GM12891 (cell line): ENCODE measurements at regions not wholly inside any gene's neighbourhood (a gene's known extent, or its start where the extent isn't known, plus 50 kb on each side); places are given as distances from the start of the nearest gene placed in this dataset.

ENCODE experiments used
- PAX5 ChIP-seq: IDR thresholded peaks from 2 replicates; pipeline ENCODE4 v1.6.1; 2011; ENCODE audit warnings: low read length, moderate library complexity, mild to moderate bottlenecking; ENCODE audit not compliant: insufficient read depth, severe bottlenecking
- POLR2A ChIP-seq: IDR thresholded peaks from 2 replicates; pipeline ENCODE4 v1.6.1; 2011; ENCODE audit warnings: low read depth, low read length, control low read depth
- POLR2AphosphoS5 ChIP-seq: IDR thresholded peaks from 2 replicates; pipeline ENCODE4 v1.6.1; 2011; ENCODE audit warnings: low read depth, low read length, control low read depth
- POU2F2 ChIP-seq: IDR thresholded peaks from 2 replicates; pipeline ENCODE4 v1.6.1; 2011; ENCODE audit warnings: low read depth, mild to moderate bottlenecking, control low read depth, low read length, moderate library complexity
- SPI1 ChIP-seq: IDR thresholded peaks from 2 replicates; pipeline ENCODE4 v1.6.1; 2011; ENCODE audit warnings: low read depth, low read length, control low read depth
- TAF1 ChIP-seq: IDR thresholded peaks from 2 replicates; pipeline ENCODE4 v1.6.1; 2011; ENCODE audit warnings: low read depth, low read length, control low read depth

DNA sequence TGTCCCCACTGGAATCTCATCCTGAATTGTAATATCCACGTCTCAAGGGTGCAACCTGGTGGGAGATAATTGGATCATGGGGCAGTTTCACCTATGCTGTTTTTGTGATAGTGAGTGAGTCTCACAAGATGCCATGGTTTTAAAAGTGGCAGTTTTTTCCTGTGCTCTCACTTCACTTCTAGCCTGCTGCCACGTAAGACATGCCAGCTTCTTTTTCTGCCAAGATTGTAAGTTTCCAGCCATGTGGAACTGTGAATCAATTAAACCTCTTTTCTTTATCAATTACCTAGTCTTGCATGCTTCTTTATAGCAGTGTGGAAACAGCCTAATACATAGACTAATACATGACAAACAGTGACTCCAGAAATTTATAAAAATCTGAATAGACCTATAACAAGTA lies 1131.8 kb downstream of the PCDH7 start:
- TF ChIP-seq POLR2A (no peak), TAF1 (no peak), POLR2AphosphoS5 (no peak), SPI1 (no peak), PAX5 (no peak), POU2F2 (no peak)
